Activated naive CD4-positive, alpha-beta T cell treated with anti-CD3 and anti-CD28 coated beads, Interleukin-2, amount 50 U/mL, for 72 hours (primary cell): ENCODE measurements at regions not wholly inside any gene's neighbourhood (a gene's known extent, or its start where the extent isn't known, plus 50 kb on each side); places are given as distances from the start of the nearest gene placed in this dataset.
A peak's percentile ranks its signal among the peaks of the same experiment; 100 is the strongest.
"Not testable (repeated sequence)": the region's sequence is repeated elsewhere in the genome, so short reads cannot be mapped to it uniquely, and the experiment has no call there.

ENCODE experiments used
- ATAC-seq, 2 donors: fragments of 150-1000 bp; cut with Tn5 transposase; 2 replicates each; pipeline ENCODE4 v1.10.0; 2021; ENCODE audit warnings: mild to moderate bottlenecking in 2 of 2, moderate library complexity in 2 of 2
- DNase-seq, 2 donors: peaks; one replicate each; pipeline ENCODE4 v3.0.0; 2021 to 2022; ENCODE audit warnings: low spot score in 2 of 2
- H3K27ac Mint-ChIP-seq, 2 donors: one replicate each; pipeline ENCODE4 v1.8.0; 2022; ENCODE audit warnings: mild to moderate bottlenecking in 2 of 2, mixed read lengths in 2 of 2
- H3K36me3 Mint-ChIP-seq, 2 donors: one replicate each; pipeline ENCODE4 v1.8.0; 2022; ENCODE audit warnings: mixed read lengths in 2 of 2
- H3K9me3 Mint-ChIP-seq, 2 donors: one replicate each; pipeline ENCODE4 v1.8.0; 2022; ENCODE audit warnings: mixed read lengths in 2 of 2

DNA sequence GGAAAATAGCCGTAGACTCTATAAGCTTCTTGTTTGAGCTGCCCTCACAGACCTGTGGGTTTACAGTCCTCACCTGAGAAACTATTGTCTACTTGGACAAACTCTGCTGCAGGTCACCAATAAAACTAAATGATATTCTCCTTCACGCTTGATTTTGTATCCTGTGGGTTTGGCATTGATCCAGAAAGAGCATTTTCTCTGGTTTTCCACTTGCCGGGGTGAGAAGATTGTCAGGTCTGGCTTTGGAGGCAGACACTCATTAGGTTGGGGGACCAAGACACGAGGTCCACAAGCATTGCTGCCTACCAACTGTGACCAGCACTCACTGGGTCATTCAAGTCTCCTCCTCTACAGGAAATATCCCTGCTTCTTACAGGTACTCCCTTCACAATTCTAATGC is 68.5 kb downstream of the CDC14C start:
- Mint-ChIP-seq H3K27ac (no peak overlapping the region), H3K9me3 (peaks cover 7 to 14% of the 10 kb centered on the region in 2 donors), H3K36me3 (peaks cover 0 to 3% of the 10 kb centered on the region in 2 donors)
- no peak for DNase-seq
- ATAC-seq = no peak

DNA sequence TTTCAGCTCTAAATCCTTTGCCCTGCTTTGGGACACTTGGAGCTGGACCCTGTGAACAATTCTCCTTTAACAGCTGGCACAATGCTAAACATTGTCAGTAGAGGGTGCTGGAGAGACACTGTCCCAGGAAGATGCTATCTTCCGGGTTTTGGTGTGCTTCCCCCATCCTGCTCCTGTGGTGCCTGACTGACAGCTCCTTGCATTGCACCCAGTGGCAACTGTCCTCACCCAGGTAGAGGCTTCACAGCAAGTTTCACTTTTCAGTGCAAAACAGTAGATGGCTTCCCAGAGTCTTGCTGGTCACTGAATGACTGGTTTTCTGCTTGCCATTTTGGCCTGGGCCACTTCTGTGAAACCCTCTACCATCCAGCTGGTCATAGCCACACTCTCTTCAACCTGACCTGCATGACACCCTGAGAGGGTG is 77.3 kb downstream of the CDC14C start:
- Mint-ChIP-seq H3K36me3 (peaks cover 0 to 2% of the 10 kb centered on the region in 2 donors), H3K27ac (no peak overlapping the region), H3K9me3 (peaks cover 8 to 13% of the 10 kb centered on the region in 2 donors)
- ATAC-seq (peak; percentile 39 to 55), DNase-seq (peak in 1 of 2 donors; percentile 6)

DNA sequence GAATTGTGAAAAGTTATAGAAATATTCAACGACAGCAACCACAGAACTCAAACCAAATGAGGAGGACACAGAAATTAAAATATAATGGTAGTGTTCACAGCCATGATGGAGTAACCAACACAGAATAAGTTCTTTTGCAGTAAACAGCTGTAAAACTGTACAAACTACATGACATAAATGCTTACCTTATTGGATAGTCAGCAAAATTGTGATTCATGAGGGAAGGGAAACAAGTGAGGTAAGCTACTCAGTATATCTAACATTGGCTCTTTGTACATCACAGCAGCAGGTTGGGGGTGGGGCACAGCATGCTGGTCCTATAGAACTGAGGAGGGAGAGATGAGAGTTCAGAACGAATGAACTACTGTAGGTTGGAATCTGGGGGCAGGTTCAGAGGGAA is 86.4 kb downstream of the CDC14C start:
- DNase-seq (no peak), ATAC-seq (no peak)
- peaks cover 32 to 51% of the 10 kb centered on the region in 2 donors for H3K9me3 Mint-ChIP-seq
- H3K27ac Mint-ChIP-seq = no peak overlapping the region
- H3K36me3 Mint-ChIP-seq = peaks cover 0 to 10% of the 10 kb centered on the region in 2 donors

DNA sequence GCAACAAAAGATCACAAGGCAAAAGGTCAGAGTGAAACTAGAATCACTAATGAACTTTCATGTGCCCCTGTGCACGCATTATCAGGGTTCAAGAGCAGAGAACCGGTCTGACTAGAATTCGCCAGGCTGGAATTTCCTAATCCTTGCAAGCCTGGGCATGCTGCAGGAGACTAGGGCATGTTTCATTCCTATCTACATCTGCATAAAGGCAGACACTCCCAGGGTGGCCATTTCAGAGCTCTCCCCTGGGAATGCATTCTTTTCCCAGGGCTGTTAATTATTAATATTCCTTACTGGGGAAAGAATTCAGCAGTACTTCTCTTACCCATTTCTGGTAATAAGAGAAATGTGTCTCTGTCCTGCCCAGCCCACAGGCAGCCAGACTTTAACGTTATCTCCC is 90.5 kb downstream of the CDC14C start:
- ATAC-seq = no peak
- peaks cover 26 to 43% of the 10 kb centered on the region in 2 donors for H3K9me3 Mint-ChIP-seq
- no peak for DNase-seq
- H3K27ac Mint-ChIP-seq = no peak overlapping the region
- H3K36me3 Mint-ChIP-seq = peaks cover 0 to 9% of the 10 kb centered on the region in 2 donors

DNA sequence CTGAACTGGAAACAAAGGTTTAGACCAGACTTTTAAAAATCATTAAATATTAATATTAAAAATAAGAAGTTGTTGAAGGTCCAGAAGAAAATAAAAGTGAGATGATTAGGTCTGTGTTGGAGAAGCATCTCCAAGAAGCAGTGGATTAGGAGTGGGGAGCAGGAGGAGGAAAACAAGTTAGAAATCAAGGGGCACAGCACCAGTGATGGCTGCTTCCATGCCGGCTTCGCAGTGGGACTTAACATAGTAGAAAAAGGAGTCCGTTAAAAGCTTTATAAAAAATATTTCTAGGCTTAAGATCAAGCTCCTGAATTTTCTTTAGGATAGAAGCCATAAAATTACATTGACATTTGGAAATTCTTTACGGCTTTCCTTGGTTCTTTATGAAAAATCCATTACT is 95.8 kb downstream of the CDC14C start:
- ATAC-seq = no peak
- peaks cover 0 to 4% of the 10 kb centered on the region in 2 donors for H3K36me3 Mint-ChIP-seq
- peaks cover 16 to 22% of the 10 kb centered on the region in 2 donors for H3K9me3 Mint-ChIP-seq
- DNase-seq = no peak
- no peak overlapping the region for H3K27ac Mint-ChIP-seq

DNA sequence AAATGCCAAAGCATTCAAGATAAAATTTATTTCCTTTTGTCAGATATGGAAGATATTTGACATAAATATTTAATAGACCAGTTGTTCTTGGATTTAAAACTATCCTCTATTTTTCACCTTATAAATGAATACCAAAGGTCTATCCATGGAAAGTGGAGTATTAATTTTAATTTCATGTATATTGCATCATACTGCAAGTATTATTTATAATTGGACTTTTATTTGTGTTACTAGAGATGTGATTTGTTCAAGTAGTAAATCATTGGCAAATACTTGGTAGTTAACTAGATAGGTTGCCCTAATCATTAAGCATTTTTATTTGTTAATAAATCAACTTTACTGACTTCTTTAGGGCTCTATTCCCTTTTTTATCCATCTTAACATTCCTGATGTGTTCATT is 98.1 kb downstream of the CDC14C start:
- ATAC-seq (no peak), DNase-seq (no peak)
- Mint-ChIP-seq H3K36me3 (no peaks in the 10 kb centered on the region), H3K27ac (no peak overlapping the region), H3K9me3 (peaks cover 3 to 10% of the 10 kb centered on the region in 2 donors)

DNA sequence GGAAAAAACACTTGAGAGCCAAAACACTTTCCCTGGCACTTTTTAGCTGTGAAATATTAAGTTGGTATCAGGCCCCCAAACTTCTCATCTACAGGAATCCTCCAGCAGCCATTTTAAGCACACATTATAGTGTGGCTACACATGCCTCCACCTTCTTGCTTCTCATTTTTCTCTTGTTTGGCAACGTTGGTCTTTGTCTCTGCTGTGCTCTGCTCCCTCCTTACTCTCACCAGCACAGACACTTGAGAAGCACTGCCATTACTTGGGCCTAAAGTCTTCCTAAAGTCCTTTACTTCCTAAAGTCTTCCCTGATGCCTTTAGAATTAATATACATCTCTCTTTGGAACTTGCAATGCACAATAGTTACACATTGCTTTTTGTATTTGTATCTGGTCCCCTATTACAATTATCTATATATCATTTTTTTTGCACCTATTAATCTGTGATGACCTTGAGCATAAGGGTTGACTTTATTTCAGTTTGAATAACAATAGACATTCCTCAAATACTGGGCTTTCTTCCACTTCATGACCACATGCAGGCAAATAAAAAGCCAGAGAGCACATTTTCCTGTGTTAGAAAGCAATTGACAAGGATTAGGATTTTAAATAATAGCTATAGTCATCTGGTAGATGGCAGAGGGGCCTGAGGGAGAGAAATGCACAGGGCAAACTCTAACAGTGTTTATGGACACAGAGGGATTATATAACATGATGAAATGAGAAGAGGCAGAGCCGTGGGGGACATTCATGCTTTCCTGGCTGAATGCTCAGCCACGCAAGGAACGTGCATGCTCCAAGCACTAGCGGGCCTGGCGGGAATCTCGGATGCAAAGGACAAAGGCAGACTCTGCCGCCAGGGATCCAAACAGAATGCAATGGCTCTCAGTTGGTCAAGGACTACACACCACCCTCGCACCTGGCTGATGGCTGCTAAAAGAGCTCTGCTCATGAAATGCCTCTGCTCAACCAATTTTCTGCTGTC is 99.3 kb downstream of the CDC14C start:
- peaks cover 1 to 10% of the 10 kb centered on the region in 2 donors for H3K9me3 Mint-ChIP-seq
- H3K36me3 Mint-ChIP-seq = no peaks in the 10 kb centered on the region
- no peak overlapping the region for H3K27ac Mint-ChIP-seq
- no peak for ATAC-seq
- no peak for DNase-seq

GRCh38 chr7:49030221-49030620 is 105.9 kb downstream of the CDC14C start:
- Mint-ChIP-seq H3K27ac (no peak overlapping the region), H3K36me3 (no peaks in the 10 kb centered on the region), H3K9me3 (peaks cover 0 to 3% of the 10 kb centered on the region in 2 donors)
- no peak for DNase-seq
- no peak for ATAC-seq

GRCh38 chr7:49033140-49033539 is 108.8 kb downstream of the CDC14C start:
- DNase-seq, H3K36me3 Mint-ChIP-seq, H3K27ac Mint-ChIP-seq, ATAC-seq: not testable (repeated sequence)
- peaks cover 0 to 11% of the 10 kb centered on the region in 2 donors for H3K9me3 Mint-ChIP-seq

DNA sequence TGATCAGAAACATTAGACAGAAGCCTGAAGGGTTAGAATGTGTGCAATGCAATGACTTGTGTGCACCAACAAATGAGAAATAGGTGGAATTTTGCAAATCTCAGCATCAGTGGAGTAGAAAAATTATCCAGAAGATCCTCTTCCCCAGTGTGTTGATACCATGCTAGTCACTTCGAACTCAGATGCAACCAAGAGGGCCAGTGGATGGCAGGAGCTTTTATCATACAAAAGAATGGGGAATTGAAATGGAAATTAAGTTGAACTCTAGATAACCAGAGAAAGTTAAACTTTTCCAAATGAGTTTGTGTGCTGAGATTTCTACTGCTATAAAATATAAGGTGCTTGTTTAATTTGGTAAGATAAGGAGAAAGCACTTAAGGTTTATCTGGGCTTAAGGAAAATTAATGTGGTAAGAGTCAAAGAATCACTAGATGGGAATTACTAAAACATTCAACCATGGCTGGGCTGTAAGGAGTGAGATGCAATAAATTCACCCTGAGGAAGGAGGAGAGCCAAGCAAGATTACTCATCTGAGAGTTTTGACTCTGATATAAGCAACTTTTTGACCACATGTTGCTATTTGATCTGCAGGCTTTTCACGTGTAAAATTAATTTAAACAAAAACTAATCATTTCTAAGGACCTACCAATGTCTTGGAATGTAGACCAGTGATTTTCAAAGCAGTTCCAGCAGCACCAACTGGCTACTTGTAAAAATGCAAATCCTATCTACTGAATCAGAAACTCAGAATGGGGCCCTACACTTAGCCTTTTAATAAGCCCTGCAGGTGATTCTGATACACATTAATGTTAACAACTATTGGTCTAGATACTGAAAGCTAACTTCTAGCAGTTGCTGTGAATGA is 113.2 kb downstream of the CDC14C start:
- DNase-seq (no peak), ATAC-seq (no peak)
- H3K36me3 Mint-ChIP-seq = no peaks in the 10 kb centered on the region
- H3K27ac Mint-ChIP-seq = peak overlapping the region in 1 of 2 donors; percentile 17
- H3K9me3 Mint-ChIP-seq = peaks cover 11 to 25% of the 10 kb centered on the region in 2 donors

- no peak for DNase-seq
- ATAC-seq = no peak
- Mint-ChIP-seq H3K27ac (no peak overlapping the region), H3K9me3 (peaks cover 16 to 26% of the 10 kb centered on the region in 2 donors), H3K36me3 (no peaks in the 10 kb centered on the region)
Observed at GRCh38 chr7:49038821-49039358, 114.5 kb downstream of the CDC14C start.

- H3K27ac Mint-ChIP-seq = no peak overlapping the region
- peaks cover 11 to 15% of the 10 kb centered on the region in 2 donors for H3K9me3 Mint-ChIP-seq
- DNase-seq (no peak), ATAC-seq (no peak)
- no peaks in the 10 kb centered on the region for H3K36me3 Mint-ChIP-seq
Observed at GRCh38 chr7:49060743-49061142, 136.4 kb downstream of the CDC14C start.

DNA sequence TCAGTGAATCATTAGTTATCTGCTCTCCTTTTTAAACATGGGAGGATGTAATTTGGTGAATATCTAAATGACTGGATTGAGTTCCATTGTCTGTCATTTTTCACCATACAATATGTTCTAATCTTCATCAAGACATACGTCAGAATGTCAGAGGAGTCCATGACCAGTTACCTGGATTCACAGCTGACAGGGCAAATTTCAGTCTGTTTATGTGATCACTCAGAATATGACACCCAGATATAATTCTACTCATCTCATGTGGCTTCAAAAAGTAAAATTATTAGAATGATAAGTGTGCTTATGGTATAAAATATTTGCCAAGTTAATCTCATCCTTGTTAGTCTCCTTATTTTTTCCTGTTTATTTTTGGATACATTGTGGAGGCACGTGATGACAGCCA is 150.2 kb downstream of the CDC14C start:
- H3K36me3 Mint-ChIP-seq = no peaks in the 10 kb centered on the region
- no peak for DNase-seq
- H3K27ac Mint-ChIP-seq = no peak overlapping the region
- peaks cover 4 to 7% of the 10 kb centered on the region in 2 donors for H3K9me3 Mint-ChIP-seq
- no peak for ATAC-seq

DNA sequence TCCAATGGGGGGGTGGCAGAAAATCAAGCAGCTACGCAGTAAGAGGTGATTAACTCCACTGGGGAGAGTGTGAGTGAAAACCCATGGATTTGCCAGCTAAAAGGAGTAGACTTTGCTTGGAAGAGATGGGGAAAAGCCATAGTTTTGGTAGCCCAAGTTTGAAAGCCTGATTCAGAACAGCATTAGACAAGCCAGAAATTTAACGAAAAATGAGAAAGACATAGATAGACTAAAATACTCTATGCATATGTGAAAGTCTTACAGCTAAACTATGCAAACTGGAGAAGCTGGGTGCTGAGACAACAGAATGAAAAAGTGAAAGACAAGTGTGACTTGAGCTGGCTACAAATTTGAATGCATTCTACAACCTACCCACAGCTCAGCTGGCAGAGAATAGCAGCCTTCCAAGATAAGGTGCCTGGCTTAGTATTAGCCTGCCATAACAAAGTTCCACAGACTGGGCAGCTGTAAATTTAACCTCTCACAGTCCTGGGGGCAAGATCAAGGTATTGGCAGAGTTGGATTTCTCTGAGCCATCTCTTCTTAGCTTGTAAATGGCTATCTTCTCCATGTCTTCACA is 156.6 kb downstream of the CDC14C start:
- ATAC-seq (no peak), DNase-seq (no peak)
- H3K9me3 Mint-ChIP-seq = peaks cover 10 to 14% of the 10 kb centered on the region in 2 donors
- H3K27ac Mint-ChIP-seq = no peak overlapping the region
- no peaks in the 10 kb centered on the region for H3K36me3 Mint-ChIP-seq

DNA sequence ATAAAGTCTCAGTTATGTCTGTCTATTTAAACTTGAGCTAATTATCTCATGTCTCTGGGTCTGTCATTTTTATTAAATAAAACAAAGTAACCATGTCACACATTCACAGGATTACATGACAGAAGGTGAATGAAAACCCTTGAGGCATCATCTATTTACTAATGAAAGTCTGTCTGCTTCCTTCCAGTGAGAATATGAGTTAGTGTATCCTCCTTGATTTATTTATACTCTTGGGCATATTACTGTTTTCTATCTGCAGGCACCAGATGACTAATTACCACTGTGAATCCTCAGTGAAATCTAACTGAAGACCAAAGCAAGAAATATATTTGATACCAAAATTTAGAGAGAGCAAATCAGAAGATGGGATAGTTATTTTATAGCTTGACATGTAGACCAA is 163.7 kb downstream of the CDC14C start:
- ATAC-seq (no peak), DNase-seq (no peak)
- Mint-ChIP-seq H3K27ac (no peak overlapping the region), H3K9me3 (peaks cover 0 to 4% of the 10 kb centered on the region in 2 donors), H3K36me3 (no peaks in the 10 kb centered on the region)

- no peak for ATAC-seq
- DNase-seq = no peak
- Mint-ChIP-seq H3K27ac (no peak overlapping the region), H3K9me3 (peaks cover 0 to 4% of the 10 kb centered on the region in 2 donors), H3K36me3 (no peaks in the 10 kb centered on the region)
Observed at GRCh38 chr7:49089717-49090116, 165.4 kb downstream of the CDC14C start.
